K562 (cell line): ENCODE measurements at regions not wholly inside any gene's neighbourhood (a gene's known extent, or its start where the extent isn't known, plus 50 kb on each side); places are given as distances from the start of the nearest gene placed in this dataset.

Experiments used
- ATAC-seq: fragments of 200-7000 bp; cut with Tn5 transposase; 3 replicates; pipeline ENCODE4 v1.9.1; 2020; ENCODE audit warnings: moderate library complexity
- BruUV-seq: library from RNA; stranded (reverse); fragments of 400-500 nt; replicated peaks from 2 replicates; lab custom pipeline; 2021; lab: Mats Ljungman, UMichigan
- CTCF ChIA-PET: fragments of 300-600 bp; formaldehyde crosslinking; extraction: SDS; loops from one replicate; lab custom pipeline; 2021; ENCODE audit warnings: low intra/inter-chr PET ratio; lab: Yijun Ruan, JAX
- POLR2A ChIA-PET: fragments of 300-600, 350-650 bp; sonication (Branson Sonifier 250); formaldehyde crosslinking; extraction: SDS; loops from one replicate; lab custom pipeline; 2021; ENCODE audit warnings: antibody characterized with exemption, inconsistent platforms; lab: Yijun Ruan, JAX
- DNase-seq, 4 experiments: peaks; one replicate each; pipeline versions ENCODE4 v3.0.0 to v3.0.0-alpha.2; 2011 to 2018; ENCODE audit warnings: low spot score in 3 of 4, mixed read lengths in 3 of 4; ENCODE audit errors: extremely low read depth in 1 of 4
- FAIRE-seq: peaks from 2 replicates; lab custom pipeline; 2011; peaks lifted over from hg19 to GRCh38; lab: Jason Lieb, UNC
- H2AFZ ChIP-seq: 2 replicates; pipeline ENCODE4 v1.6.0; 2011; ENCODE audit warnings: low read depth, low read length, control low read depth, inconsistent platforms
- H3K27ac ChIP-seq: fragments of 200-600 bp; 3 replicates; pipeline ENCODE4 v1.8.0; 2011; ENCODE audit warnings: low read depth, mild to moderate bottlenecking, control low read depth, inconsistent platforms, low read length, moderate library complexity, mixed read lengths; ENCODE audit errors: extremely low read depth
- H3K27me3 ChIP-seq, 2 experiments: fragments of 300-600 bp in 1 of 2; 2 replicates in 1 of 2; 3 replicates in 1 of 2; pipeline versions ENCODE4 v1.6.0 to v1.8.0; 2011; ENCODE audit warnings: inconsistent platforms in 2 of 2, low read length in 2 of 2, mild to moderate bottlenecking in 1 of 2, mixed read lengths in 1 of 2, moderate library complexity in 1 of 2; ENCODE audit not compliant: control insufficient read depth in 2 of 2, insufficient read depth in 2 of 2
- H3K36me3 ChIP-seq: fragments of 300-600 bp; 3 replicates; pipeline ENCODE4 v1.8.0; 2011; ENCODE audit warnings: mild to moderate bottlenecking, low read length, inconsistent platforms; ENCODE audit not compliant: control insufficient read depth, insufficient read depth
- H3K4me1 ChIP-seq, 2 experiments: fragments of 200-600 bp in 1 of 2; replicated peaks in 1 of 2; 2 replicates in 1 of 2; 3 replicates in 1 of 2; pipeline versions ENCODE4 v1.5.1 to v1.8.0; 2011; ENCODE audit warnings: inconsistent platforms in 2 of 2, low read length in 2 of 2, mild to moderate bottlenecking in 1 of 2, mixed read lengths in 1 of 2, moderate library complexity in 1 of 2; ENCODE audit not compliant: control insufficient read depth in 2 of 2, insufficient read depth in 2 of 2
- H3K4me2 ChIP-seq: 2 replicates; pipeline ENCODE4 v1.6.1; 2011; ENCODE audit warnings: low read length, control low read depth, inconsistent platforms, mixed read lengths; ENCODE audit not compliant: insufficient read depth
- H3K4me3 ChIP-seq: fragments of 200-600 bp; sonication (generic), shearing (Covaris generic); 2 replicates; pipeline ENCODE4 v1.5.1; 2016; ENCODE audit warnings: control low read depth, inconsistent platforms
- H3K79me2 ChIP-seq: fragments of 200-600 bp; 3 replicates; pipeline ENCODE4 v1.8.0; 2011; ENCODE audit warnings: low read length, inconsistent platforms; ENCODE audit not compliant: control insufficient read depth, insufficient read depth
- H3K9ac ChIP-seq, 2 experiments: 2 replicates each; pipeline versions ENCODE4 v1.6.0 to v1.6.1; 2011; ENCODE audit warnings: low read depth in 2 of 2, low read length in 2 of 2, control low read depth in 1 of 2, inconsistent platforms in 1 of 2, mild to moderate bottlenecking in 1 of 2, mixed read lengths in 1 of 2; ENCODE audit not compliant: insufficient read depth in 1 of 2
- H3K9me1 ChIP-seq: one replicate; pipeline ENCODE4 v1.6.0; 2011; ENCODE audit warnings: inconsistent platforms, mild to moderate bottlenecking, low read length, moderate library complexity; ENCODE audit not compliant: control insufficient read depth, insufficient read depth
- H3K9me3 ChIP-seq: replicated peaks from 2 replicates; pipeline ENCODE4 v1.5.1; 2011; ENCODE audit warnings: low read depth, low read length, inconsistent platforms; ENCODE audit not compliant: control insufficient read depth, insufficient read depth
- H4K20me1 ChIP-seq: replicated peaks from 2 replicates; pipeline ENCODE4 v1.6.1; 2011; ENCODE audit warnings: low read length, inconsistent platforms, mixed read lengths; ENCODE audit not compliant: control insufficient read depth, insufficient read depth
- CREBBP ChIP-seq: IDR thresholded peaks from one replicate; pipeline ENCODE4 v1.6.1; 2012; ENCODE audit warnings: low read depth, mild to moderate bottlenecking, control low read depth, inconsistent platforms, low read length
- CREM ChIP-seq: IDR thresholded peaks from 2 replicates; pipeline ENCODE4 v1.6.1; 2014; ENCODE audit warnings: antibody characterized with exemption, low read depth
- DIDO1 ChIP-seq: fragments of 450-650 bp; IDR thresholded peaks from 2 replicates; pipeline ENCODE4 v1.6.1; 2016; ENCODE audit warnings: low read depth, missing biosample characterization, missing genetic modification characterization
- EGR1 ChIP-seq: fragments of 450-650 bp; conservative IDR thresholded peaks from 2 replicates; pipeline ENCODE4 v1.6.1; 2017; ENCODE audit warnings: mild to moderate bottlenecking
- ELF1 ChIP-seq: fragments of 200-800 bp; sonication (Bioruptor generic); IDR thresholded peaks from 2 replicates; pipeline ENCODE4 v1.6.1; 2016; ENCODE audit warnings: missing genetic modification characterization, missing compliant biosample characterization
- FOXO4 ChIP-seq: fragments of 450-650 bp; formaldehyde crosslinking; IDR thresholded peaks from 2 replicates; pipeline ENCODE4 v1.4.0; 2020; ENCODE audit warnings: mild to moderate bottlenecking, moderate library complexity
- JUNB ChIP-seq: fragments of 450-650 bp; formaldehyde crosslinking; conservative IDR thresholded peaks from 2 replicates; pipeline ENCODE4 v1.4.0; 2020; ENCODE audit warnings: mild to moderate bottlenecking
- KAT7 ChIP-seq: sonication (generic); formaldehyde crosslinking; IDR thresholded peaks from 2 replicates; pipeline ENCODE4 v1.8.0; 2022; ENCODE audit warnings: missing genetic modification reagents, mild to moderate bottlenecking, borderline replicate concordance
- MCM5 ChIP-seq: fragments of 450-650 bp; IDR thresholded peaks from 2 replicates; pipeline ENCODE4 v1.6.1; 2016; ENCODE audit warnings: low read depth
- MLX ChIP-seq, 2 experiments: fragments of 450-650 bp in 1 of 2; sonication (generic) in 1 of 2; formaldehyde crosslinking; conservative IDR thresholded peaks; 2 replicates each; pipeline versions ENCODE4 v1.4.0 to v1.8.1; 2020 to 2022; ENCODE audit warnings: mild to moderate bottlenecking in 1 of 2, missing genetic modification reagents in 1 of 2
- PHB2 ChIP-seq: fragments of 450-650 bp; IDR thresholded peaks from 2 replicates; pipeline ENCODE4 v1.6.1; 2017; ENCODE audit warnings: low read depth
- RBM25 ChIP-seq: fragments of 200-400 bp; formaldehyde crosslinking; IDR thresholded peaks from 2 replicates; pipeline ENCODE4 v1.6.1; 2018; ENCODE audit warnings: low read length, low read depth, moderate library complexity; ENCODE audit not compliant: severe bottlenecking
- SMAD2 ChIP-seq: fragments of 150-350 bp; IDR thresholded peaks from 2 replicates; pipeline ENCODE4 v1.6.1; 2014; ENCODE audit warnings: low read depth, mild to moderate bottlenecking, low read length
- TRIM24 ChIP-seq, 2 experiments: fragments of 450-650 bp; IDR thresholded peaks; 2 replicates each; pipeline ENCODE4 v1.6.1; 2016
- U2AF1 ChIP-seq: fragments of 200-400 bp; formaldehyde crosslinking; optimal IDR thresholded peaks from 2 replicates; pipeline ENCODE3; 2017; ENCODE audit warnings: mild to moderate bottlenecking, low read depth, low read length, moderate library complexity
- UBTF ChIP-seq, 2 experiments: IDR thresholded peaks; 2 replicates each; pipeline ENCODE4 v1.6.1; 2012; ENCODE audit warnings: improper control_type of control experiment in 2 of 2, low read depth in 2 of 2, low read length in 2 of 2, borderline replicate concordance in 1 of 2
- ZNF239 ChIP-seq: fragments of 250-450 bp; sonication (Bioruptor Pico); IDR thresholded peaks from 2 replicates; pipeline ENCODE4 v1.4.0; 2020; ENCODE audit warnings: mild to moderate bottlenecking
- ZNF57 ChIP-seq: fragments of 450-650 bp; formaldehyde crosslinking; IDR thresholded peaks from 2 replicates; pipeline ENCODE4 v1.4.0; 2020; ENCODE audit warnings: mild to moderate bottlenecking, moderate library complexity
- ZNF639 ChIP-seq, 2 experiments: fragments of 200-800 bp in 1 of 2; sonication (Bioruptor generic) in 1 of 2; sonication (generic) in 1 of 2; formaldehyde crosslinking in 1 of 2; IDR thresholded peaks in 1 of 2; conservative IDR thresholded peaks in 1 of 2; 2 replicates each; pipeline versions ENCODE4 v1.5.0 to v1.6.1; 2016 to 2020; ENCODE audit warnings: missing compliant biosample characterization in 1 of 2, missing genetic modification characterization in 1 of 2, missing genetic modification reagents in 1 of 2
- ZNF764 ChIP-seq: fragments of 250-450 bp; sonication (Bioruptor Pico); IDR thresholded peaks from 2 replicates; pipeline ENCODE4 v1.4.0; 2020; ENCODE audit warnings: low read depth, mild to moderate bottlenecking, moderate library complexity
- WGBS: fragments of 100-300 bp; shearing (Covaris generic); methylation state at CpG from one replicate; pipeline ENCODE4 v1.1.6; 2016; ENCODE audit warnings: low coverage, mixed read lengths; ENCODE audit not compliant: insufficient coverage; ENCODE audit errors: missing lambda C conversion rate; 5-methylcytosine and 5-hydroxymethylcytosine counted together
- in situ Hi-C: fragments of 300-500 bp; cut with MboI; formaldehyde crosslinking; loops from 4 replicates; pipeline ENCODE4 v1.15.0; 2018; ENCODE audit warnings: inconsistent platforms, mixed read lengths
- intact Hi-C: fragments of 100-400 bp; cut with micrococcal nuclease; formaldehyde crosslinking; loops from 2 replicates; pipeline ENCODE4 v1.14.2; 2022

GRCh38 chr3:189101594-189101993, 70.2 kb upstream of the TPRG1 start:
- Histone ChIP-seq H3K27ac (no peak overlapping the region), H3K36me3 (no peaks in the 10 kb centered on the region), H3K9ac (no peak overlapping the region), H3K9me3 (no peaks in the 10 kb centered on the region), H3K9me1 (no peaks in the 10 kb centered on the region), H2AFZ (no peak overlapping the region), H3K4me1 (no peaks in the 10 kb centered on the region), H3K79me2 (no peaks in the 10 kb centered on the region), H3K27me3 (no peaks in the 10 kb centered on the region), H3K4me2 (no peak overlapping the region), H3K4me3 (no peak overlapping the region), H4K20me1 (no peaks in the 10 kb centered on the region)
- TF ChIP-seq RBM25 (no peak), MCM5 (no peak), MLX (CRISPR knock-in tag; conservative IDR thresholded peaks at IDR 0.05) (no peak), ZNF57 (CRISPR knock-in tag) (no peak), UBTF (IDR thresholded peaks at IDR 0.05; ENCODE audit: borderline replicate concordance in 1 of 2, low read depth in 2 of 2, low read length in 2 of 2) (no peak), PHB2 (no peak), ZNF239 (CRISPR knock-in tag) (no peak), CREBBP (no peak), TRIM24 (IDR thresholded peaks at IDR 0.05) (no peak), SMAD2 (no peak), JUNB (CRISPR knock-in tag) (no peak), CREM (no peak), ZNF764 (CRISPR knock-in tag) (no peak), KAT7 (CRISPR knock-in tag) (no peak), DIDO1 (tag) (no peak), U2AF1 (no peak), ELF1 (tag) (no peak), EGR1 (no peak), ZNF639 (CRISPR knock-in tag; conservative IDR thresholded peaks at IDR 0.05 in 1 of 2, IDR thresholded peaks at IDR 0.05 in 1 of 2) (no peak), FOXO4 (CRISPR knock-in tag) (no peak)
- no peak for DNase-seq
- intact Hi-C loops (no loop called here), in situ Hi-C loops (no loop called here)
- no peak for FAIRE-seq
- CTCF ChIA-PET = no interaction called here
- POLR2A ChIA-PET = no interaction called here
- ATAC-seq = no peak
- WGBS = 0% methylated on average over 2 of the region's 2 CpGs
- no TSS peak for BruUV-seq
